MM.1S (cell line): ENCODE measurements at regions not wholly inside any gene's neighbourhood (a gene's known extent, or its start where the extent isn't known, plus 50 kb on each side); places are given as distances from the start of the nearest gene placed in this dataset.

Experiments used
- DNase-seq: peaks from one replicate; pipeline ENCODE4 v3.0.0-alpha.2; 2015
- H2AFZ ChIP-seq: fragments of 300-600 bp; sonication (generic); 2 replicates; pipeline ENCODE4 v1.6.0; 2016; ENCODE audit warnings: antibody characterized with exemption, low read length
- H3F3A ChIP-seq: fragments of 300-600 bp; sonication (generic); 2 replicates; pipeline ENCODE4 v1.6.1; 2016; ENCODE audit warnings: mild to moderate bottlenecking, antibody characterized with exemption, low read length, moderate library complexity, mixed read lengths; ENCODE audit not compliant: insufficient read depth
- H3K27ac ChIP-seq: fragments of 300-600 bp; sonication (generic); 2 replicates; pipeline ENCODE4 v1.5.1; 2016; ENCODE audit warnings: mild to moderate bottlenecking, low read length
- H3K27me3 ChIP-seq: fragments of 300-600 bp; sonication (generic); replicated peaks from 2 replicates; pipeline ENCODE4 v1.6.0; 2016; ENCODE audit warnings: low read length; ENCODE audit not compliant: insufficient read depth
- H3K36me3 ChIP-seq: fragments of 300-600 bp; sonication (generic); replicated peaks from 2 replicates; pipeline ENCODE4 v1.6.1; 2016; ENCODE audit warnings: mild to moderate bottlenecking, low read length, mixed read lengths; ENCODE audit not compliant: insufficient read depth
- H3K4me1 ChIP-seq: fragments of 300-600 bp; sonication (generic); 2 replicates; pipeline ENCODE4 v1.6.1; 2016; ENCODE audit warnings: low read length, mixed read lengths
- H3K4me2 ChIP-seq: fragments of 300-600 bp; sonication (generic); 2 replicates; pipeline ENCODE4 v1.6.0; 2016; ENCODE audit warnings: low read depth, low read length
- H3K4me3 ChIP-seq: fragments of 300-600 bp; sonication (generic); 2 replicates; pipeline ENCODE4 v1.5.1; 2016; ENCODE audit warnings: low read length, mixed read lengths
- H3K79me2 ChIP-seq: fragments of 300-600 bp; sonication (generic); 2 replicates; pipeline ENCODE4 v1.6.1; 2016; ENCODE audit warnings: mixed run types, low read length, mixed read lengths
- H3K9ac ChIP-seq: fragments of 300-600 bp; sonication (generic); 2 replicates; pipeline ENCODE4 v1.6.1; 2016; ENCODE audit warnings: low read length, mixed read lengths
- H3K9me2 ChIP-seq: fragments of 300-600 bp; sonication (generic); replicated peaks from 2 replicates; pipeline ENCODE4 v1.6.1; 2016; ENCODE audit warnings: mild to moderate bottlenecking, low read length, mixed read lengths; ENCODE audit not compliant: insufficient read depth
- H3K9me3 ChIP-seq: fragments of 300-600 bp; sonication (generic); replicated peaks from 2 replicates; pipeline ENCODE4 v1.6.1; 2016; ENCODE audit warnings: mild to moderate bottlenecking, low read length, mixed read lengths; ENCODE audit not compliant: insufficient read depth
- H4K20me1 ChIP-seq: fragments of 300-600 bp; sonication (generic); 2 replicates; pipeline ENCODE4 v1.6.1; 2016; ENCODE audit warnings: mild to moderate bottlenecking, low read length, moderate library complexity, mixed read lengths; ENCODE audit not compliant: insufficient read depth
- EZH2 ChIP-seq: fragments of 300-600 bp; sonication (generic); optimal IDR thresholded peaks from 2 replicates; pipeline ENCODE3; 2017; ENCODE audit warnings: low read depth, mild to moderate bottlenecking, antibody characterized with exemption, low read length, mixed read lengths
- EZH2phosphoT487 ChIP-seq: fragments of 300-600 bp; sonication (generic); IDR thresholded peaks from 2 replicates; pipeline ENCODE4 v1.6.1; 2018; ENCODE audit warnings: antibody characterized with exemption, low read length
- TF ChIP-seq, protein P1 (sequence below): fragments of 300-600 bp; sonication (generic); IDR thresholded peaks from 2 replicates; pipeline ENCODE4 v1.5.1; 2016; ENCODE audit warnings: antibody characterized with exemption, low read length, mixed read lengths

DNA sequence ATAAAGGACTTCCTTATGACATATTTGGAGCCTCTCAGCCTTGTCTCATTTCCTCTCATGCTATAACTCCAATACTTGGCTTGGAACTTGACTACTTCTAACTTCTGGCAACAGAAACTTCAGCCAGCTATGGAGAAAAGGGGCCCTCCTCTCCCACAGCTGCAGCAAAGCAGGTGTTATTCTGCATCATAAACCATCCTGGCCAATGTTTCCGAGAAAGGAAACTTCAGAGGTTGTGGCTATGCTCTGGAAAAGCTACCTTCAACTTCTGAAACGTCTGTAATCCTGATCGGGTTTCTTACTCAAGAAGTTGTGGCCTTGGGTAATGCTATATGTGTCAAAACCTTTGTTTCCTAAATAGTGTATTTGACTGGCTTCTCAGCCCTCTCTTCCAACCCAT, 109.5 kb upstream of the CDX4 start:
- no peak for TF ChIP-seq EZH2phosphoT487
- TF ChIP-seq, protein P1, sequence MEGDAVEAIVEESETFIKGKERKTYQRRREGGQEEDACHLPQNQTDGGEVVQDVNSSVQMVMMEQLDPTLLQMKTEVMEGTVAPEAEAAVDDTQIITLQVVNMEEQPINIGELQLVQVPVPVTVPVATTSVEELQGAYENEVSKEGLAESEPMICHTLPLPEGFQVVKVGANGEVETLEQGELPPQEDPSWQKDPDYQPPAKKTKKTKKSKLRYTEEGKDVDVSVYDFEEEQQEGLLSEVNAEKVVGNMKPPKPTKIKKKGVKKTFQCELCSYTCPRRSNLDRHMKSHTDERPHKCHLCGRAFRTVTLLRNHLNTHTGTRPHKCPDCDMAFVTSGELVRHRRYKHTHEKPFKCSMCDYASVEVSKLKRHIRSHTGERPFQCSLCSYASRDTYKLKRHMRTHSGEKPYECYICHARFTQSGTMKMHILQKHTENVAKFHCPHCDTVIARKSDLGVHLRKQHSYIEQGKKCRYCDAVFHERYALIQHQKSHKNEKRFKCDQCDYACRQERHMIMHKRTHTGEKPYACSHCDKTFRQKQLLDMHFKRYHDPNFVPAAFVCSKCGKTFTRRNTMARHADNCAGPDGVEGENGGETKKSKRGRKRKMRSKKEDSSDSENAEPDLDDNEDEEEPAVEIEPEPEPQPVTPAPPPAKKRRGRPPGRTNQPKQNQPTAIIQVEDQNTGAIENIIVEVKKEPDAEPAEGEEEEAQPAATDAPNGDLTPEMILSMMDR: no peak
- TF ChIP-seq EZH2: no peak

GRCh38 chrX:73289039-73289438, 74.4 kb upstream of the NAP1L2 start:
- no peak for DNase-seq
- Histone ChIP-seq H3K9me3 (no peaks in the 10 kb centered on the region), H3K27ac (no peak overlapping the region), H2AFZ (no peak overlapping the region), H3K79me2 (no peaks in the 10 kb centered on the region), H3K9ac (no peak overlapping the region), H3K4me3 (no peak overlapping the region), H3F3A (no peaks in the 10 kb centered on the region), H3K4me2 (no peak overlapping the region), H3K36me3 (no peaks in the 10 kb centered on the region), H4K20me1 (no peaks in the 10 kb centered on the region), H3K27me3 (no peaks in the 10 kb centered on the region), H3K9me2 (no peaks in the 10 kb centered on the region), H3K4me1 (no peaks in the 10 kb centered on the region)
- no peak for TF ChIP-seq EZH2phosphoT487
- TF ChIP-seq, protein P1: no peak

More for the DNA sequence above, 109.5 kb upstream of the CDX4 start:
- Histone ChIP-seq H3K9me2 (no peaks in the 10 kb centered on the region), H3K4me1 (peaks cover 15% of the 10 kb centered on the region), H3K9ac (no peak overlapping the region), H3K4me3 (no peak overlapping the region), H3K27ac (peak overlapping the region; percentile 78; the same call in 1 of the 2 replicates), H3K27me3 (no peaks in the 10 kb centered on the region), H3F3A (peaks cover 13% of the 10 kb centered on the region), H2AFZ (no peak overlapping the region), H3K4me2 (peak overlapping the region; percentile 19; the same call in 1 of the 2 replicates), H3K36me3 (no peaks in the 10 kb centered on the region), H3K9me3 (no peaks in the 10 kb centered on the region), H3K79me2 (no peaks in the 10 kb centered on the region), H4K20me1 (no peaks in the 10 kb centered on the region)
- peak; percentile 81 for DNase-seq

GRCh38 chrX:73270753-73271152, 56.1 kb upstream of the NAP1L2 start:
- Histone ChIP-seq H3K4me1 (peaks cover 14% of the 10 kb centered on the region), H3K4me3 (no peak overlapping the region), H3K9ac (no peak overlapping the region), H2AFZ (no peak overlapping the region), H3K4me2 (no peak overlapping the region), H3K27me3 (no peaks in the 10 kb centered on the region), H3K36me3 (no peaks in the 10 kb centered on the region), H3F3A (peaks cover 4% of the 10 kb centered on the region; the same call in 1 of the 2 replicates), H3K27ac (no peak overlapping the region), H4K20me1 (no peaks in the 10 kb centered on the region), H3K9me2 (no peaks in the 10 kb centered on the region), H3K79me2 (no peaks in the 10 kb centered on the region), H3K9me3 (no peaks in the 10 kb centered on the region)
- no peak for TF ChIP-seq EZH2
- TF ChIP-seq, protein P1: no peak
- TF ChIP-seq EZH2phosphoT487: no peak
- no peak for DNase-seq
